ENCODE measurements at regions not wholly inside any gene's neighbourhood (a gene's known extent, or its start where the extent isn't known, plus 50 kb on each side); places are given as distances from the start of the nearest gene placed in this dataset.

DNA sequence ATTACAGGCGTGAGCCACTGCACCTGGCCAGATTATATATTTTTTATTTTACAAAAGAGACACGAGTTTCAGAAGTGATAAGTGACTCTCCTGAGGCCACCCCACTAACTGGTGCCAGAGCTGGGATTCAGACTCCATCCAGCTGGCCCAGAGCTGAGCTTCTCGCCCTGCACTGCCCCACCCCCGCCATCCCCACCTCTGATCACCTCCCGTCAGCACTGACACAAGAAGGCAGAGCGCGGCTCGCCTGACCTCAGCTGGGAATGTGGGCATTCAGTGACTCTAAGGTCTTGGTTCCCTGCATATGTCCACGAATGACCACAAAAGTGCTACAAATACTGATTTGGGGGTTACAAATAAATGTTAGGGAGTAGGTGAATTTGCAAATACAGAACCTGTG is 56.1 kb upstream of the GALNT15 start:
- Mint-ChIP-seq H3K4me3 (no peak overlapping the region), H3K36me3 (ENCODE audit: low read depth) (peaks cover 2% of the 10 kb centered on the region), H3K4me1 (peaks cover 2% of the 10 kb centered on the region), H3K27me3 (peaks cover 7% of the 10 kb centered on the region), H3K27ac (no peak overlapping the region)
- no peaks in the 10 kb centered on the region for H3K9me3 ChIP-seq (ENCODE audit: control insufficient read depth, low read length, poor library complexity, severe bottlenecking)
- ATAC-seq, result no peak
- no peak for DNase-seq

DNA sequence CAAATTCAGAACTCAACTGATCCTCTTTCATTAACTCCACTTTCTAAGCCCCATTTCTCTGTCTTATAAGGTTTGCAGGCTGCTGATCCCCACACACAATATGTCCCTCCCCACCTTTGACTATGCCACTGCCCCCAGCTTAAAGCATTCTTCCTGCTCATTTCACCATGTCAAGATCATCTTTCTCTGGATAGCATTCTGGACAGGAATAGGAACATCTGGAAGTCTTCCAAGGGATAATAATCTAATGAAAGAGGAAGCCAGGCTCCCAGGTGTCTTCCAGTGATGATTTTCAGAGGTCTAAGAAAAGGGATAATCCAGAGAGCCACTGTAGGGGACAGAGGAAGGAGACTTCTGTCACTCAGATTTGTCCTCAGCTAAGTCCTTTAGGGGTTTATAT is 54.6 kb upstream of the GALNT15 start:
- Mint-ChIP-seq H3K27me3 (peaks cover 7% of the 10 kb centered on the region), H3K36me3 (ENCODE audit: low read depth) (peaks cover 2% of the 10 kb centered on the region), H3K4me1 (peaks cover under 1% of the 10 kb centered on the region), H3K4me3 (no peak overlapping the region), H3K27ac (no peak overlapping the region)
- DNase-seq (no peak), ATAC-seq (no peak)
- no peaks in the 10 kb centered on the region for H3K9me3 ChIP-seq (ENCODE audit: control insufficient read depth, low read length, poor library complexity, severe bottlenecking)

DNA sequence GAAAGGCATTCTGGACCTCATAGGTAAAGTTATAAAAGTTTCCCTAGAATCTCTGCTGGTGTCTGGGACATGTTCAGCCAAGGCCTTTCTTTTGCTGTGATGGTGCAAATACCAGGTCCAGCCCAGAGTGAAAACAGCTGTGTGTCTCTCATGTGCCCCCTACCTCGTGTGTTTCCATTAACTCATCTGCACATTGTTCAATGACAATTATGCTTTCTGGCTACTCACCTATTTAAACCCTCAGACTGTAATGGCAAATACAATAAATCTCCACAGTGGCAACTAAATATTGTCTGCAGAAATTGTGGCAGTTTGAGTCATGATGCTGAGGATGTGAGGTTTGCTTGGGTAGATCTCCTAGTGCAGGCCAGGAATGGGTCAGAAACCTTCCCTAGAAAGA is 53.1 kb upstream of the GALNT15 start:
- H3K4me3 Mint-ChIP-seq, result no peak overlapping the region
- H3K36me3 Mint-ChIP-seq (ENCODE audit: low read depth), result peaks cover 4% of the 10 kb centered on the region
- no peak overlapping the region for H3K27ac Mint-ChIP-seq
- no peaks in the 10 kb centered on the region for H3K4me1 Mint-ChIP-seq
- DNase-seq (no peak), ATAC-seq (no peak)
- H3K9me3 ChIP-seq (ENCODE audit: control insufficient read depth, low read length, poor library complexity, severe bottlenecking), result no peaks in the 10 kb centered on the region
- H3K27me3 Mint-ChIP-seq, result no peaks in the 10 kb centered on the region

DNA sequence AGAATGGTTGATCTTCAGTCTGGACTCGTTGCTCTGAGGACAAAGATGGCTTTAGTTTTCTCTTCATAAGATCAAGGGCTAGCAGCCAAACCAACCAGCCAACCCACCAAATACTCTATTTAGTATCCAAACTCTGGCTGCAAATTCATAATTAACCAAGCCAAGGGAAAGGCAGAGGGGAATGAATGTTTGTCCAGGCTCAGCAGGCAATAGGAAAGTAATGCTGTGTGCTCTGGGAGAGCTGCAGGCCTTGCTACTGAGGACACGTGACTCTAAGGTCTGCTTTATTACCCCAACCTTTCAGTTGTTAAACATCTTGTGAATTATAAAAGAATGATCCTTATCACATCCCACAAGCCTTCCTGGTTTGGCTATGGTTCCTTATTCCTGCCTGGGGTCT is 52.3 kb upstream of the GALNT15 start:
- Mint-ChIP-seq H3K4me3 (no peak overlapping the region), H3K27me3 (no peaks in the 10 kb centered on the region), H3K36me3 (ENCODE audit: low read depth) (peaks cover 4% of the 10 kb centered on the region), H3K27ac (no peak overlapping the region), H3K4me1 (no peaks in the 10 kb centered on the region)
- DNase-seq, result no peak
- ATAC-seq, result no peak
- no peaks in the 10 kb centered on the region for H3K9me3 ChIP-seq (ENCODE audit: control insufficient read depth, low read length, poor library complexity, severe bottlenecking)

DNA sequence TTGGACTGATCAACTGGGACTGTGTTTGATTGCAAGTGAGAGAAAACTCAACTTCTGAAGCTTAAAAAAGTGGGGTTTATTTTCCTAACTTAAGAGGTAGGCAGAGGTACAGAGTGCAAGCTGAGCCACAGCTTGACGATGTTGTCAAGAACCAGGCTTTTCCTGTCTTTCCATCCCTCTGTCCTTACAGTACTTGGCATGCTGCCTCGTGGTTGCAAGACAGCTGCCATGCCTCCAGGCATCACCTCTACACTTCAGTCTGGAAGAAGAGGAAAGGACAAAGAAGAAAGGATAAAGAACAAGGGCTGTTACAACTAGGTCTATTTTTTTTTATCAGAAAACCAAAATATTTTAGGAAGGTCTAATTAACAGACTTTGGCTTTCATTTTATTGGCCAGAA is 51.8 kb upstream of the GALNT15 start:
- Mint-ChIP-seq H3K4me3 (no peak overlapping the region), H3K36me3 (ENCODE audit: low read depth) (peaks cover 5% of the 10 kb centered on the region), H3K27me3 (no peaks in the 10 kb centered on the region), H3K27ac (no peak overlapping the region), H3K4me1 (no peaks in the 10 kb centered on the region)
- ATAC-seq (no peak), DNase-seq (no peak)
- H3K9me3 ChIP-seq (ENCODE audit: control insufficient read depth, low read length, poor library complexity, severe bottlenecking), result no peaks in the 10 kb centered on the region

DNA sequence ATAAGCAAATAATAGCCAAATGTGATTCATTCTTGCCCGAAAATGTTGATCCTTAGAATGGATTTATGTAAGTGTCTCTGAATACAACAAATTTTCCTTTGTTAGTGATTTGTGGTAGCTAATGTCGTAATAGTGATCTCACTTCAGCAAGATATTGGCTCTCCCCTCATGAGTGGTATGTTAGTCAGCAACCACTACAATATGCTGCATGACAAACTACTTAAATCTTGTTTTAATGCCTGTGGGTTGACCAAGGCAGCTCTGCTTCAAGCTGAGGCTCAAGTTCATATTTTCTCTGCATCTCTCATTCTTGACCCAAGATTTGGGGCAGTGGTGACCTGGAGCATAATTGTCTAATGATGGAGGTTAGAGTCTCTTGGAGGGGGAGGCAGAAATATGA is 49.8 kb upstream of the GALNT15 start:
- peaks cover 5% of the 10 kb centered on the region for H3K36me3 Mint-ChIP-seq (ENCODE audit: low read depth)
- no peaks in the 10 kb centered on the region for H3K4me1 Mint-ChIP-seq
- DNase-seq, result no peak
- H3K4me3 Mint-ChIP-seq, result no peak overlapping the region
- ATAC-seq, result no peak
- H3K27ac Mint-ChIP-seq, result no peak overlapping the region
- H3K27me3 Mint-ChIP-seq, result no peaks in the 10 kb centered on the region
- no peaks in the 10 kb centered on the region for H3K9me3 ChIP-seq (ENCODE audit: control insufficient read depth, low read length, poor library complexity, severe bottlenecking)
